Neural progenitor cell (in vitro differentiated cells): ENCODE measurements at regions not wholly inside any gene's neighbourhood (a gene's known extent, or its start where the extent isn't known, plus 50 kb on each side); places are given as distances from the start of the nearest gene placed in this dataset.
"Not testable (repeated sequence)": the region's sequence is repeated elsewhere in the genome, so short reads cannot be mapped to it uniquely, and the experiment has no call there.

ENCODE experiments used
- DNase-seq: peaks from one replicate; pipeline ENCODE4 v3.0.0-alpha.2; 2016; ENCODE audit warnings: low spot score
- H2AFZ ChIP-seq: fragments of 200-600 bp; sonication (generic); replicated peaks from 2 replicates; pipeline ENCODE4 v1.6.1; 2016; ENCODE audit warnings: antibody characterized with exemption
- H3F3A ChIP-seq: fragments of 200-600 bp; sonication (generic); 2 replicates; pipeline ENCODE4 v1.6.1; 2016; ENCODE audit warnings: antibody characterized with exemption, low read depth
- H3K27ac ChIP-seq: fragments of 200-600 bp; sonication (generic); 2 replicates; pipeline ENCODE4 v1.5.1; 2016; ENCODE audit warnings: mild to moderate bottlenecking
- H3K27me3 ChIP-seq: fragments of 200-600 bp; sonication (generic); 2 replicates; pipeline ENCODE4 v1.6.1; 2016; ENCODE audit warnings: mild to moderate bottlenecking, moderate library complexity
- H3K36me3 ChIP-seq: fragments of 200-600 bp; sonication (generic); 2 replicates; pipeline ENCODE4 v1.5.1; 2016
- H3K4me1 ChIP-seq: fragments of 200-600 bp; sonication (generic); 2 replicates; pipeline ENCODE4 v1.6.1; 2016; ENCODE audit warnings: mixed run types
- H3K4me2 ChIP-seq: fragments of 200-600 bp; sonication (generic); 2 replicates; pipeline ENCODE4 v1.6.1; 2016
- H3K4me3 ChIP-seq: fragments of 200-600 bp; sonication (generic); 2 replicates; pipeline ENCODE4 v1.5.1; 2016
- H3K79me2 ChIP-seq: fragments of 200-600 bp; sonication (generic); 2 replicates; pipeline ENCODE4 v1.6.1; 2016; ENCODE audit warnings: low read depth
- H3K9ac ChIP-seq: fragments of 200-600 bp; sonication (generic); 2 replicates; pipeline ENCODE4 v1.6.1; 2016
- H3K9me3 ChIP-seq: fragments of 200-600 bp; sonication (generic); 2 replicates; pipeline ENCODE4 v1.5.1; 2016; ENCODE audit warnings: low read depth
- H4K20me1 ChIP-seq: fragments of 200-600 bp; sonication (generic); 2 replicates; pipeline ENCODE4 v1.6.1; 2016; ENCODE audit warnings: low read depth
- H3K27ac Mint-ChIP-seq: 3 replicates; pipeline ENCODE4 v1.8.0; 2021; ENCODE audit warnings: mixed read lengths
- H3K27me3 Mint-ChIP-seq: 2 replicates; pipeline ENCODE4 v1.8.0; 2022; ENCODE audit warnings: low read depth, mild to moderate bottlenecking, inconsistent platforms, moderate library complexity, mixed read lengths; ENCODE audit not compliant: insufficient read depth
- H3K36me3 Mint-ChIP-seq: 3 replicates; pipeline ENCODE4 v1.8.0; 2021; ENCODE audit warnings: mixed read lengths
- H3K4me1 Mint-ChIP-seq: 3 replicates; pipeline ENCODE4 v1.8.0; 2021; ENCODE audit warnings: mixed read lengths
- H3K4me3 Mint-ChIP-seq: 3 replicates; pipeline ENCODE4 v1.8.0; 2021; ENCODE audit warnings: mild to moderate bottlenecking, moderate library complexity, mixed read lengths
- H3K9me3 Mint-ChIP-seq: 3 replicates; pipeline ENCODE4 v1.8.0; 2020; ENCODE audit warnings: mixed read lengths
- EZH2 ChIP-seq: fragments of 200-600 bp; sonication (generic); IDR thresholded peaks from 2 replicates; pipeline ENCODE4 v1.6.1; 2017; ENCODE audit warnings: antibody characterized with exemption, mild to moderate bottlenecking, moderate library complexity
- EZH2phosphoT487 ChIP-seq: fragments of 200-600 bp; sonication (generic); IDR thresholded peaks from 2 replicates; pipeline ENCODE4 v1.6.1; 2017; ENCODE audit warnings: antibody characterized with exemption
- TF ChIP-seq, protein P1 (sequence below): fragments of 200-600 bp; sonication (generic); IDR thresholded peaks from 2 replicates; pipeline ENCODE4 v1.5.1; 2017; ENCODE audit warnings: antibody characterized with exemption, mild to moderate bottlenecking

- Mint-ChIP-seq H3K4me1 (no peaks in the 10 kb centered on the region), H3K4me3 (no peak overlapping the region), H3K27ac (no peak overlapping the region), H3K27me3 (peaks cover 1% of the 10 kb centered on the region), H3K9me3 (no peaks in the 10 kb centered on the region), H3K36me3 (no peaks in the 10 kb centered on the region)
- Histone ChIP-seq H3K4me2 (no peak overlapping the region), H3K36me3 (no peaks in the 10 kb centered on the region), H3K9me3 (no peaks in the 10 kb centered on the region), H4K20me1 (no peaks in the 10 kb centered on the region), H3K4me3 (no peak overlapping the region), H3K27ac (no peak overlapping the region), H3K9ac (no peak overlapping the region), H3K79me2 (no peaks in the 10 kb centered on the region), H3F3A (no peaks in the 10 kb centered on the region), H3K4me1 (no peaks in the 10 kb centered on the region), H3K27me3 (no peaks in the 10 kb centered on the region), H2AFZ (no peak overlapping the region)
- TF ChIP-seq, protein P1, sequence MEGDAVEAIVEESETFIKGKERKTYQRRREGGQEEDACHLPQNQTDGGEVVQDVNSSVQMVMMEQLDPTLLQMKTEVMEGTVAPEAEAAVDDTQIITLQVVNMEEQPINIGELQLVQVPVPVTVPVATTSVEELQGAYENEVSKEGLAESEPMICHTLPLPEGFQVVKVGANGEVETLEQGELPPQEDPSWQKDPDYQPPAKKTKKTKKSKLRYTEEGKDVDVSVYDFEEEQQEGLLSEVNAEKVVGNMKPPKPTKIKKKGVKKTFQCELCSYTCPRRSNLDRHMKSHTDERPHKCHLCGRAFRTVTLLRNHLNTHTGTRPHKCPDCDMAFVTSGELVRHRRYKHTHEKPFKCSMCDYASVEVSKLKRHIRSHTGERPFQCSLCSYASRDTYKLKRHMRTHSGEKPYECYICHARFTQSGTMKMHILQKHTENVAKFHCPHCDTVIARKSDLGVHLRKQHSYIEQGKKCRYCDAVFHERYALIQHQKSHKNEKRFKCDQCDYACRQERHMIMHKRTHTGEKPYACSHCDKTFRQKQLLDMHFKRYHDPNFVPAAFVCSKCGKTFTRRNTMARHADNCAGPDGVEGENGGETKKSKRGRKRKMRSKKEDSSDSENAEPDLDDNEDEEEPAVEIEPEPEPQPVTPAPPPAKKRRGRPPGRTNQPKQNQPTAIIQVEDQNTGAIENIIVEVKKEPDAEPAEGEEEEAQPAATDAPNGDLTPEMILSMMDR = no peak
- TF ChIP-seq EZH2phosphoT487 (no peak), EZH2 (no peak)
- DNase-seq = no peak
Measured at GRCh38 chr11:57905439-57905838, 118.2 kb upstream of the OR9Q1 start.

DNA sequence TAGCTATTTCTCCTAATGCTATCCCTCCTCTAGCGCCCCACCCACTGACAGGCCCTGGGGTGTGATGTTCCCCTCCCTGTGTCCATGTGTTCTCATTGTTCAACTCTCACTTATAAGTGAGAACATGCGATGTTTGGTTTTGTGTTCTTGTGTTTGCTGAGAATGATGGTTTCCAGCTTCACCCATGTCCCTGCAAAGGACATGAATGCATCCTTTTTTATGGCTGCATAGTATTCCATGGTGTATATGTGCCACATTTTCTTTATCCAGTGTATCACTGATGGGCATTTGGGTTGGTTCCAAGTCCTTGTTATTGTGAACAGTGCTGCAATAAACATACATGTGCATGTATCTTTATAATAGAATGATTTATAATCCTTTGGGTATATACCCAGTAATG, 115.3 kb upstream of the OR9Q1 start:
- not testable (repeated sequence) for H3K27me3 Mint-ChIP-seq, DNase-seq, H3K27me3 ChIP-seq, H3K9me3 Mint-ChIP-seq, H4K20me1 ChIP-seq, H3F3A ChIP-seq, H3K79me2 ChIP-seq, H3K36me3 ChIP-seq, H3K4me2 ChIP-seq, H3K4me1 ChIP-seq, H3K27ac Mint-ChIP-seq, H3K4me3 ChIP-seq, H3K4me1 Mint-ChIP-seq, H2AFZ ChIP-seq, H3K36me3 Mint-ChIP-seq, H3K9ac ChIP-seq, H3K27ac ChIP-seq, H3K9me3 ChIP-seq, H3K4me3 Mint-ChIP-seq

- H3K4me3 Mint-ChIP-seq, H3K4me1 Mint-ChIP-seq, H3K4me2 ChIP-seq, H3K79me2 ChIP-seq, H4K20me1 ChIP-seq, DNase-seq, H3K27ac Mint-ChIP-seq, H3K36me3 Mint-ChIP-seq, H3K36me3 ChIP-seq, H3K9me3 ChIP-seq, H3K27ac ChIP-seq, H3K9me3 Mint-ChIP-seq, H3F3A ChIP-seq, H2AFZ ChIP-seq, H3K4me1 ChIP-seq, H3K9ac ChIP-seq, H3K4me3 ChIP-seq, H3K27me3 Mint-ChIP-seq, H3K27me3 ChIP-seq: not testable (repeated sequence)
Measured at GRCh38 chr11:57911522-57911921, 112.2 kb upstream of the OR9Q1 start.

GRCh38 chr11:57913715-57914704, 109.7 kb upstream of the OR9Q1 start:
- Histone ChIP-seq H3K4me2 (no peak overlapping the region), H3K4me1 (no peaks in the 10 kb centered on the region), H2AFZ (no peak overlapping the region), H3K79me2 (no peaks in the 10 kb centered on the region), H3K9me3 (no peaks in the 10 kb centered on the region), H4K20me1 (no peaks in the 10 kb centered on the region), H3K4me3 (no peak overlapping the region), H3K36me3 (no peaks in the 10 kb centered on the region), H3F3A (no peaks in the 10 kb centered on the region), H3K9ac (no peak overlapping the region), H3K27ac (no peak overlapping the region), H3K27me3 (no peaks in the 10 kb centered on the region)
- Mint-ChIP-seq H3K4me1 (no peaks in the 10 kb centered on the region), H3K9me3 (no peaks in the 10 kb centered on the region), H3K4me3 (no peak overlapping the region), H3K27ac (no peak overlapping the region), H3K36me3 (no peaks in the 10 kb centered on the region), H3K27me3 (peaks cover 2% of the 10 kb centered on the region)
- TF ChIP-seq, protein P1 = no peak
- TF ChIP-seq EZH2phosphoT487 = no peak
- TF ChIP-seq EZH2 = no peak
- DNase-seq = no peak
